ENCODE measurements at regions not wholly inside any gene's neighbourhood (a gene's known extent, or its start where the extent isn't known, plus 50 kb on each side); places are given as distances from the start of the nearest gene placed in this dataset.

DNA sequence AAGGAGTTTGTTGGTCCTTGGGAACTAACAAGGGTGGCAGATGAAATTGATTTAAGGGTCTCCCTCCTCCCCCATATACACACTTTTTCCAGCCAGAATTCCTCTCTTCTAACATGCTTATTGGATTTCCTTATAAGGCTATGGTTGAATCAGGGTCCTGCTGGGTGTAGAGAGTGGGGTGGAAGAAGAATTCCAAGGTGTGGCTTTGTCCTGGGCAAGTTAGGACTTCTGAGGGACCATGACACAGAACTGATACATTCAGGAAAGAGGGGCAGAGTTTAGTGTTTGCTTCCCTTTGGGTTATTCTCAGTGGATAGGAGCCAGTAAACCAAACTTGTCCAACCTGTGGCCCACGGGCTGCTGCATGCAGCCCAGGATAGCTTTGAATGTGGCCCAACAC, 116.5 kb downstream of the SNX18 start:
- DNase-seq = no peak

DNA sequence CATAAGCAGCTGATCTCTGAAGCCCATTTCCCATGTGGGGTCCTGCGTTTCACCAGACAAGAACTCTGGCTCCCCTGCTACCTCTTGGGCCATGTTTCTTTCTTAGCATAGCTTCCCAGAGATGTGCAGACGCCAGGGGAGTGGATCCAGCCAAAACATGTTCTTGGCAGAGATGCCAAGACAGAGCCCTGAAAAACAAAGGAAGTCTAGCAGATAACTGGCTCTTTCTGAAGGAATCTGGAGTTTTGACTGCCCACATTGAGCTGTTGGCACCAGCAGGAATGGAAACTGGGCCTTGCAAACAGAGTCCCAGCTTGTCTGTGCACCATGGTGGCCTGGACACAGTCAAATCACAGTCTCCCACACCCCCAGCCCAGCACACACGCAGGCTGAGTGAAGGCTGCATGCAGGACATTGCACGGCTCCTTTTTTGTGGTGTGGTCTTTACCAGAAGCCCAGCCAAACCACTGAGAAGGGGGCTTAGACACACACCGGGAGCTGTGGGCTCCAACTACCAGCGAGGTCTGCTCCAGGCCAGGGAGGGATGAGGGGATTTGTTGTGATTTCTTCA, 114.7 kb downstream of the SNX18 start:
- DNase-seq = no peak

DNA sequence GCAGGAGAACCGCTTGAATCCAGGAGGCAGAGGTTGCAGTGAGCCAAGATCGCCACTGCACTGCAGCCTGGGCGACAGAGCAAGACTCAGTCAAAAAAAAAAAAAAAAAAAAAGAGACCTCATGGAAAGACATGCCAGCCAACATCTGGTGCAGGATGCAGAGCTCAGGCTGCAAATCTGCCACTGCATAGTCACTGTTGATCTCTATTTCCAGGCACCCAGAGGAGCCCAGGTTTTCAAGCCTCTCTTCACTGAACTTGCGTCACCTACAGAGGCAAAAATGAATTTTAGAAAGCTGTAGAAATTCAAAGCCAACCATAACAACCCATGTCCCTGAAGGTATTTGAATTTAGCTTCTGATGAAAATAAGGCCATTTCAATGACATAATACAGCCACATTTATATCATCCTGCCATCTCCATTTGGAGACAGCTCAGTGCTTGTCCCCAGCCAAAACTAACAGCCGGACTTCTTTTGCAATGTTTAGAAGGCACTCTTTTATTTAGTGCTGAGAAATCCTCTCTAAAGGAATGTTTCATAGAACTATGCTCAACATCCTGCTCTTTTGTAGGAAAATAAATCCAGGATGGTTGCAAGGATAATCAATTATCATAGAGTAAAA, 113.3 kb downstream of the SNX18 start:
- no peak for DNase-seq

DNA sequence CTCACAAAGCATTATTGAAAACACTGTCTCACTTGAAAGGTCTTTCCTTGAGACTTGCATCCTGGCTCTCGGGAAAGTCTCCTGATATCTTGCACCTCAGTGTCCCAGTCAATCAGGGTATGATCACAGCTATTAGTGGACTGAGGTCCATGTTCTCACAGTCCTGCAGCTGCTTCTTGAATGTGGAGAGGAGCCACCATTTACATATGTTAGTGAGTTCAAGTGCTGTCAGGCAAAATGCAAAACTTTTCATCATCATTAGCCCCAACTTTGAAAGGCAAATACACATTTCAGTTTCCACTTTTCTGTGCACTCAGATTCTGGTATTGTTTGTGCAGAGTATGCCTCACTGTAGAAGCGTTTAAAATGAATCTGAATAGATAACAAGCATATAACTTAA, 111.6 kb downstream of the SNX18 start:
- no peak for DNase-seq

DNA sequence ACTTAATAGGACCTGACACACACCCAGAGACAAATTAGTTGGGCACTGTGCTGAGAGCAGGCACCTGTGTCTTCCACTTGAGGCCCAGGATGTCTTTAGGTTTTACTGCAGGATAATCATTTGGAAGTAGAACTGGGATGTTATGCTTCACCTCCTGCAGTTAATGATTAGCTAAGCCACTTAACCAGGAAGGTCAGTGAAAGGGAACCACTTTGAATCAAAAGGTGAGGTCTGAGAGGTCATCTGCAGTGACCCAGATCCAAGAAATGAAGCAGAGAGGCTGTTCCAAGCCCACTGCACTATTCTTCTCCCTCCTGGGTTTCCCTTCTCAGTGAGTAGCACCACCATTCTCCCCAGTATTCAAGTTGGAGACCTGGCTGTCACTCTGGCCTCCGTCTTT, 110.5 kb downstream of the SNX18 start:
- DNase-seq = no peak

DNA sequence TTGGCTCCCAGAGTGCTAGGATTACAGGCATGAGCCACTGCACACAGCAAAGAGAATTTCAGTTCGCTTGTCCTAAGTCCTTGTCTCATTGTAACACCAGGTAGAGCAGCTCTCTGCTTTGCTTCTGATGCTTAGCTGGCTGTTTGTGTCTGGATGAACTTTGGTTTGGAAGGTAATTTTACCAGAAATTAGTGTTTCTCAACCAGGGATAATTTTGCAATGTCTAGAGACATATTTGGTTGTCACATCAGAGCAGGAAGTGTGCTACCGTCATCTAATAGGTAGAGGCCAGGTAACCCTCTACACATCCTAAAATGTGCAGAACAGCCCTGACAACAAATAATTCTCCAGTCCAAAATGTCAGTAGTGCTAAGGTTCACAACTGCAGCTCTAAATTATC, 108.8 kb downstream of the SNX18 start:
- no peak for DNase-seq

DNA sequence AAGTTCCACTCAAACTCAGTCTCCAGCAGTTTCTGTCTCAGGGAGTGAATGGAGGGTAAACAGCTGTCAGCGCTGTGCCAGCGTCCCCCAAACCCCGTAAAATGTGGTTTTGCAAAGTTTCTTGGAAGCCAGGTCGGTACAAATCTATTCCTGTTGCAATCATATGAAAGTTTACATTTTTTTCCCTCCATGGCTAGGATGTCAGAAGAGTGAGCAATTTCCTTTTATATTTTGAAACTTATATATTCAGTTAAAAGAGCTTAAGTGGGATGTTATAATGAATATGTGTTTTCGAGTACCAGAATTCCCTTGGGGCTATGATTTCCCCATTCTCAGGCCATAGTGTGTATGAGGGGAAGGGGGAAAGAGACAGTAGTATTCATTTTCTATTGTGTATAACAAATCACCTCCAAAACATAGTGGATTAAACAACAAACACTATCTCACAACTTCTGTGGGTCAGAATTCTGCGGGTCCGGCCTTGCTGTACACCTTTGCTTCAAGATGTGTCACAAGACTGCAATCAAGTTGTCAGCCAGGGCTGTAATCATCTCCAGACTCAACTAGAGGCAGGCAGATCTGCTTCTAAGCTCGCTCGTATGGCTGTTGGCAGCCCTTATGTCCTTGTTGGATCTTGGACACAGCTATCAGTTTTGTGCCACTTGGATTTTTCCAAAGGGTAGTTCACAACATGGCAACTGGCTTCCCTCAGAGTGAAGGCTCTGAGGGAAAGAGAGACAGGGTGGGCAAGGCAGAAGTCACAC, 107.4 kb downstream of the SNX18 start:
- no peak for DNase-seq

DNA sequence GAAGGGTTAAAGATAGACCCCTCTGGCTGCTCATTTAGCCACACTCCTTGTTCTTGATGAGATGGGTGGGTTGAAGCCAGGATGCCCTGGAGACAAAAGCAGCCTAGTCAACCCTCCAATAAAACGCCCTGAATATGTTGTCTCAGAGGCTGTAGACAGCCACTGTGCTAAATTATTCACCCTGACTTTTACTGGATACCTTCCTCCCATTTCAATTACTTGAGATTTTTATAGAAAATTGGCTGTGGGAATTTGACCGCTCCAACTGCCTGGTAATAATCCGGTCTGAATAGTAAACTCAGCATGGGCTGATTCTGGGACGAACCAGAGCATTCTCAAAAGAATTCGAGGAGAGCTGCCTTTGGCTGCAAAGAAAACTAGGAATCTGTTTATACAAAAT, 104.2 kb downstream of the SNX18 start:
- no peak for DNase-seq

DNA sequence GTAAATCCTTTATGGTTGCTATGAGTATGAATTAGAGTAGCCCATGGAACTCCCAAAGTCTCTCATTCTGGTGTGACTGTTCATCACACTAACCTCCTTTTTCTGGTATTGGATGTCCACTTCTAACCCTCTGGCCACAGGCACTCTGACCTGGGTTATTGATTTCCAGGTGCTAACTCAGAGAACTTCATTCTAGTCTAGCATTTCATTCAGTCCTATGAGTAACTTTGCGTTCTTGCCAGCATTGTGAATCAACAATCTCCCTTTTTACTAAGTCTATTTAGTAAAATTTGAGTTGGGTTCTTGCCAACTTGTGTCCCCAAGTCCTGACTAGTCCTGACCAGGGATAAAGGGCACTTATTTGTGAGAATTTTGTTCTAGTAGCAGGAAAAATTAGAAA, 103.5 kb downstream of the SNX18 start:
- no peak for DNase-seq

DNA sequence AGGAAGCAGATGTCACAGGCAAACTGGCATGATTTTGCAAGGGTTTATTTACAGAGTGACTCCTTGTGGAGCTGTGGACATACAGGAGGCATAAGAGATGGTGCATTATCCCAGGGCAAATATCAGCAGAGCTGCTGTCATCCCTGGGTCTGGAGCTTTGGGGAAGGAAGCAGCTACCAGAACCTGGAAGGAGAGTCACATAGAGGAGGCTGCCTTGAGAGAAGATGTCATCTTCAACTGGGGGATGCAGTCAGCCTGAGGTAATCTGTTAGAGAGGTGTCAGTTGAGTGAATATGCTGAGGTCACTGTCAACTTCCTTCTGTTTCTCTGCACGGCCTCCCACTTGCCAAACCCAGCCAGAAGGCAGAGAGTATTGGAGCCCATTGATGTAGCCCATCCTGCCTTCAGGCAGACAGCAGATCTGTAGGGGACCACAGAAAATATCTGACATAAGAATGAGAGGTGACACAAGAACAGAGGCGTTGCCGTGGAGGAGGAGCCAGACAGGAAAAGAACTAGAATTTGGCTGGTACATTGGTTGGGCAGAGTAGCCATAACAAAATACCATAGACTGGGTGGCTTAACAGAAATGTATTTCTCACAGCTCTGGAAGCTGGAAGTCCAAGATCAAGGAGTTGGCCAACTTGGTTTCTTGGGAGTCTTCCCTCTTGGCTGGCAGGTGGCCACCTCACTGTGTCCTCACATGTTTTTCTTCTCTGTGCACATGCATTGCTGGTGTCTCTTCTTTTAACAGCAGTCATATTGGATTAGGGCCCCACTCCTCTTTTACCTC, 102.8 kb downstream of the SNX18 start:
- DNase-seq = no peak

DNA sequence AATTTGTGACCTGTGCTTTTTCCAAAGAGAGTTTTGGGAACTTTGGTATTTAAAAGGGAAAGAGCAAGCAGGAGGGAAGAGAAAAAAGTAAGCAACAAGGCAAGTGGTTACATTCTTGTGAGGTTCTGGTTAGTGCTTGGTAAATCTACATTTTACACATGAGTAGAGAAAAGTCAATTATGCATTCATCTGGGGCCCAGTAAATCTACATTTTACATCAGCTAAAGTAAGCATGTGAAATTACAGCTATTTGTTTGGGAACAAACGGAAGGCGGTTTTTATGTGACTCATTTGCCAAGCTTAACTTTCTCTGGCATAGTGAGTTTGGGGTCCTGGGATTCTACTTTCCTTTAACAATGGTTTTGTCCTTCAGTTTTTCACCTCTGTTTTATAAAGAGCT, 102.2 kb downstream of the SNX18 start:
- DNase-seq = no peak

DNA sequence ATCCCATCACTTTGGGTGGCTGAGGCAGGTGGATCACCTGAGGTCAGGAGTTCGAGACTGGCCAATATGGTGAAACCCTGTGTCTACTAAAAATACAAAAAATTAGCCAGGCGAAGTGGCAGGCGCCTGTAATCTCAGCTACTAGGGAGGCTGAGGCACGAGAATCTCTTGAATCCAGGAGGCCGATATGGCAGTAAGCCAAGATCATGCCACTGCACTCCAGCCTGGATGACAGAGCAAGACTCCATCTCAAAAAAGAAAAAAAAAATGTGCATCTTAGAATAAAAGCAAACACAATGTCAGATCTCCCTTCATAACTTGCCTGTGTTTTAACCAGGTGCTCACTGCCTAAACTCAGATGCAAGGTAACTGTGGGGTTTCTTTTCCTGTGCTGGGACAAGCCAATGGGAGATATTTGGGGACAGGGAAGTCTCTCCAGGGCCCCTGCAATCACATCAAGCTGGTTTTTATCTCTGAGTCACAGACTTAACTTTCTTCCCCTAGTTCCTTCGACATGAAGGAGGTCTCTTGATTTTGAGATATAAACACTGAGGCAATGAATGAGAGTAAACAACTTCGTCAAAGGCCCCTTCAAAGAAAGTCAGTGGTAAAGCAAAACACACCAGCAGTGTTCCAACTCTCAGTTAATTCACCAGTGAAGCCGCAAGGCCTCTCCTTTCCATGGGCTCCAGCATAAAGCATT, 99.1 kb downstream of the SNX18 start:
- no peak for DNase-seq

DNA sequence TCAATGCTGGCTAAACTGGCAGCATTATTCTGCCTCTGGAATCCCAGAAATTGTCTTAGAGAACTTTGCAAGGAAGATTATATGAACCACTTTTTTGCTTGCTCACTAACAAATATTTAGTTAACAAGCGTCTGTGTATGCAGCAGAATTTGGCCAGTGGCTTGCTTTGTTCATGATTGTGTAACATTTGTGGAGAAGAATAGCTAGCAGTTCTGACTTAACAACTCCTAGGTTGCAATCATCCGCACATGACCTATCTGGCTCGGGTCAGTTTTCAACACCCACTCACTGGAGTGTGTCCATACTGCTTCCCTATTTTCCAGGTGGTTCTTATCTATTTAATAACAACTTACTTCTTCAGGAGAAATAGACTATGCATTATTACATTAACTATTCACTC, 98.5 kb downstream of the SNX18 start:
- DNase-seq = no peak

DNA sequence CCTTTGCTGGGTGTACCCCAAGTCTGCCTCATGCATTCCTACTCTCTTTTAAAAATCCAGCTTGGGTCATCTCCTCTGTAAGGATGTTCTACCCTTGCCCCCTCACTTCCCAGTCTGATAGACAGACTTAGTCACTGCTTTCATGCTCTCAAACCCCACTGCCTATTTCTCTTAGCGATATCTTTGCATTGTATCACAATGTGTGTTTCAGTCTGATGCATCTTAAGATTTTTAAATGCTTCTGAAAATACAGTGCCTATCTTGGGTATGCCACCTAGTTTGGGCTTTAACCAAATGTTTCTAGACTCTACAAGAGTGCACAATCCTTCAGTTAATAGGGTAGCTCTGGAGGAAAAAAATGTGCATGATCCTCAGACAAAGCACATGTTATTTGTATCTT, 97.8 kb downstream of the SNX18 start:
- no peak for DNase-seq

DNA sequence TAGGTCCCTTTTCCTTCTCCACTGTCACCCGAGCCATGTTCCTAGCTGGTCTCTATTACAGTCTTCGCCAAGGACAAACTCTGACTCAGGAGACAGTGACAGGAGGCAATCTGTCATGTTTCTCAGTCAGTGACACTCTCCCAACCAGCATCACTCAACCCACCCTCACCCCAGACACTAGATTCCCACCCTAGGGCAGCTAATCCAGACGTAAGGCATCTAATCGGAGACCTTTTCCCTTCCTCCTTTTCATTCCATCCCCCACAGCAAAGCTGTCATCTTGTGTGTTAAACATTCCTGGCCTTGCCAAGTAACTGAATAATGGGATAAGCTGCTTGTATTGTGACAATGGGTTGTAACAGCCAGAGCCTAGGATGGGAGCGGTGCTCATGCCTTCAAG, 95.2 kb downstream of the SNX18 start:
- no peak for DNase-seq

DNA sequence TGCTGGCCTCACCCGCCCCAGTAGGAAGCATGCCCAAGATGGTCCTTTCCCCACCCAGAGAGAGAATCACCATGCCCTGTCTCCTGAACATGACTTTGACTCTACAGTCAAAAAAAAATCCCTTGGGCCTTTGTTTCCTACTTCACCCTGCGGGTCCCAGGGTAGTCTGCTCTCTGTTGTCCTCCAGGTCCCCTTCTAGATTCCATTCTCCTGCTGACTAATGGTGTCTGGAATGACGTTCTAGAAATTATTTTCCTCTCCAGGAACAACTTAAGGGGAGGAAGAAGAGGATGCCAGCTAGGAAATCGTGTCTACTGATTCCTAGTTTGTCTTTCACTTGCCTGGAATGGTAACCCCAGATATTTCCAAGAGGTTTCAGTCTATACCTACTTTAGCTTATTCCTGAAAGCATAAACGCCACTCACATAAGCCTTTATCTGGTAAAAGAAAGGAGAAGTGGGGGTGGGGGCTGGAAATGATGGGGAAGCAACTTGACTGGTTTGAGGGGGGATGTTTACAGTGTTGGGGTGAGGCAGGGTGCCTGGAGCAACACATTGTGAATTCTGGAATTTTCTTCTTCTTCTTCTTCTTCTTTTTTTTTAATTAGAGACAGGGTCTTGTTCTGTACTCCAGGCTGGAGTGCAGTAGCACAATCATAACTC, 93.9 kb downstream of the SNX18 start:
- no peak for DNase-seq

DNA sequence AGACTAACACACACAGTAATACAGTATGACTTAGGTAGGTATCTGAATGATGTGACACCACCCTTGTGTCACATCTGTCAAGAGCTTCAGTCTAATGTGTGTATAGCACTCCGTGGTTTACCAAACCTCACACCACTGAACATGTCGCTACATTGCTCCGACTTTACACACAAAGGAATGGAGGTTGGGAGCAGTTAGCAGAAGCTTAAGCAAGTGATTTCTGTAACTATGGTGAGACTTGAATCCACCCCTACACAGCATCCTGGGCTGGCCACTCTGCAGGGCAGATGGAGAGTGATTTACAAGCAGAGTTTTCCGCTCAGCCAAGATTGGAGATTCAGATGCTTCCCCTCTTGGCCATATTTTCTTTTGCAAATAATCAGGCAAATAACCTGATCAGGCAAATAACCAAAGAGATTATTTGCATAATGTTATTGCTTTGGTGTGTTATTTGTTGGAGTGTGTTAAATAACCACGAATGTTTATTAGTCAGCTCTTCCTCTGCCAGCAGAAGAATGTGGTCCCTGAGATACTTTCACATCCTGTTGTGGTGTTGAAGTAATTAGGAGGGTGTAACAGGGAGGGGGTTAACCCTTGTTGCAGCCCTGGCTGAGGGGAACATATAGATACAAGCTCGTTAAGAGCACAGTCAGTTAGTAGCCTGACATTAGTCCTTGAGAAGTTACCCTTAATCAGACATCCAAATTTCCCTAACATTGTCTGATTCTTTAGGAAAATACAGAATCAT, 92.8 kb downstream of the SNX18 start:
- no peak for DNase-seq

DNA sequence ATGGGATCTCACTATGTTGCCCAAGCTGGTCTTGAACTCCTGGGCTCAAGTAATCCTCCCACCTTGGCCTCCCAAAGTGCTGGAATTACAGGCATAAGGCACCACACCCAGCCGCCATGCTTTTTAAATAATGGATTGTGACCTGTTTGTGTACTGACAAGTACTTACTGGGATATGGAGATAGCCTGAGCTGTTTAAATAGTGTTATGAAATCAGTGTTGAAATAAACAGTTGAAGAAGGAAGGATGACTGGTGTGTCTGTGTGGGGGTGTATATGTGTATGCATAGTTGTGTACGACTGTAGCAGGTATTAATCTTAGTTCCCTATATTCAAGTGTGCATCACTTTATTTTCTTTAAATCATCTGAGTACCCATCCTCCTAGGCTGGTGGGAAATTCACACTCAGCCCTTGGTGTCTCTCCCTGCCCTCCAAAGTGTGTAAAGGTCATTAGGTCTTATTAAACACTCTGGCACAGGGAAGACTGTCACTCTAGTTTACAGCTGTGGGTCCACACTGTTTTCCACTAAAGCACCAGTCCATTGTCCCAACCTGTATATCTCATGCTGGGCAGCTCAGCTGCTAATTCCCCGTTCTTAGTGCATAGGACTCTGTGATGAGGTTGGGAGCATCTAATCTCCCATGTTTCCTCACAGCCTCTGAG, 91.0 kb downstream of the SNX18 start:
- DNase-seq = no peak

DNA sequence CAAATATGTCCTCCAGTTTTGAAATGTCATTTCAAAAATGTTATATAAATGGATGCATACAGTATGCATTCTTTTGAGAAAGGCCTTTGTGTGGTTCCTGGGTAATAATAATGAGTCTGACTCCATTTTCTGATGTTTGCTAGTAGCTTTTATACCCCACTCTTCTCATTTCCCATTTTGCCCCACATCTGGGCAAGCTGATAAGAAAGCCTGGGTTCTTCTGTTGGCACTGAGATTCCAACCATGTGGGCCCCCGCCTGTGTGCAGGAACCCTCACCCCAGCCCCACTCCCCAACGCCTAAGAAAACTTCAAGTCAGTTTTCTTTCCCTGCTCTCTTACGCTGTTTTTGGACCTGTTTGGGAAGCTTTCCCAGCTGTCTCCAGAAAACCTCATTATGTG, 89.4 kb downstream of the SNX18 start:
- DNase-seq = no peak

DNA sequence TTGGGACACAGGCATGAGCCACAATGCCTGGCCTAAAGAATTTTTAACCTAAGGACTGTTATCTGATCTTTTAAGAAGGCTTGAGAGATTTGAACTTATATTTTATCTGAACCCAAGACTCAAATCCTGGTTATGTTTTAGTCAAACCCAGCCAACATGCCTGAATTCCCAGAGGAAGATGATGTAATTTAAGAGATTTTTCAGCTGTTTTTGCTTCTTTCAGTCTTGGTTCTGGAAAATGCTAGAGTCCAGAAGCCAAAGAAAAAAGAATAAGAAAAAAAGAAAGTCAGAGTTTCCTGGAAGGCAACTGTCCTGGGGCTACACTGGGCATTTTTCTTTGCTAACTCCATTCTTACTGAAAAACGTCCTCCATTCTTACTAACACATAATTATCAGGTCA, 85.8 kb downstream of the SNX18 start:
- DNase-seq = no peak

DNA sequence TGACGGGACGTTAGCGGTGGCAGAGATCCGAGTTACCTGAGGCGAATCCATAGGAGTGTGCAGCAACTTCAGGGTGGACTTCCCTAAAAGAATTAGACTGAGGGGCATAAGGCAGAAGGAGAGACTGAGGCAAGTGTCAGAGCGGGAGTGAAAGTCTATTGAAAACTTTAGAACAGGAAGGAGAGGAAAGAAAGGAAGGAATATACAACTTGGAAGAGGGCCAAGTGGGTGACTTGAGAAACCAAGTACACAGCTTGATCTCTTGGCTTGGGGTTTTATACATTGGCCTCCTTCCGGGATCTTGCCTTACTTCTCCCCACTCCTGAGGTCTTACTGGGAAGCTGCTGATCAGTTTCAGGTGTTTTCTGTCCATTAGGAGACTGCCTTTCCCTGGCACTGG, 84.9 kb downstream of the SNX18 start:
- no peak for DNase-seq
